Peyer's patch (tissue), 4 donors: ENCODE measurements at regions not wholly inside any gene's neighbourhood (a gene's known extent, or its start where the extent isn't known, plus 50 kb on each side); places are given as distances from the start of the nearest gene placed in this dataset.

Experiments
- POLR2A ChIP-seq, 2 donors: fragments of 450-650 bp; IDR thresholded peaks; one replicate each; pipeline ENCODE4 v1.5.1; 2017; ENCODE audit warnings: antibody characterized with exemption in 2 of 2, mild to moderate bottlenecking in 2 of 2, moderate library complexity in 2 of 2
- TF ChIP-seq, protein P1 (sequence below), 6 experiments: fragments of 450-650 bp in 4 of 6; fragments of 200-600 bp in 2 of 6; sonication (generic) in 1 of 6; IDR thresholded peaks; one replicate each; pipeline ENCODE4 v1.5.1; 2017 to 2019; ENCODE audit warnings: antibody characterized with exemption in 6 of 6, mild to moderate bottlenecking in 3 of 6, moderate library complexity in 1 of 6

GRCh38 chr6:101069191-101069795, 188.2 kb upstream of the ASCC3 start:
- TF ChIP-seq, protein P1, sequence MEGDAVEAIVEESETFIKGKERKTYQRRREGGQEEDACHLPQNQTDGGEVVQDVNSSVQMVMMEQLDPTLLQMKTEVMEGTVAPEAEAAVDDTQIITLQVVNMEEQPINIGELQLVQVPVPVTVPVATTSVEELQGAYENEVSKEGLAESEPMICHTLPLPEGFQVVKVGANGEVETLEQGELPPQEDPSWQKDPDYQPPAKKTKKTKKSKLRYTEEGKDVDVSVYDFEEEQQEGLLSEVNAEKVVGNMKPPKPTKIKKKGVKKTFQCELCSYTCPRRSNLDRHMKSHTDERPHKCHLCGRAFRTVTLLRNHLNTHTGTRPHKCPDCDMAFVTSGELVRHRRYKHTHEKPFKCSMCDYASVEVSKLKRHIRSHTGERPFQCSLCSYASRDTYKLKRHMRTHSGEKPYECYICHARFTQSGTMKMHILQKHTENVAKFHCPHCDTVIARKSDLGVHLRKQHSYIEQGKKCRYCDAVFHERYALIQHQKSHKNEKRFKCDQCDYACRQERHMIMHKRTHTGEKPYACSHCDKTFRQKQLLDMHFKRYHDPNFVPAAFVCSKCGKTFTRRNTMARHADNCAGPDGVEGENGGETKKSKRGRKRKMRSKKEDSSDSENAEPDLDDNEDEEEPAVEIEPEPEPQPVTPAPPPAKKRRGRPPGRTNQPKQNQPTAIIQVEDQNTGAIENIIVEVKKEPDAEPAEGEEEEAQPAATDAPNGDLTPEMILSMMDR (IDR thresholded peaks at IDR 0.05), result no peak
- TF ChIP-seq POLR2A (IDR thresholded peaks at IDR 0.05), result no peak
